Activated CD8-positive, alpha-beta T cell treated with anti-CD3 and anti-CD28 coated beads, Interleukin-2, amount 10 ng/mL, durations not matched to agents 7 days and 5 days (primary cell): ENCODE measurements at regions not wholly inside any gene's neighbourhood (a gene's known extent, or its start where the extent isn't known, plus 50 kb on each side); places are given as distances from the start of the nearest gene placed in this dataset.

Source experiments
- ATAC-seq: fragments of 150-1000 bp; cut with Tn5 transposase; one replicate; pipeline ENCODE4 v1.10.0; 2021; ENCODE audit warnings: moderate library complexity
- CTCF ChIA-PET: fragments of 350-600 bp; sonication (Branson Sonifier 250); formaldehyde crosslinking; loops from one replicate; lab custom pipeline; 2021; ENCODE audit warnings: antibody characterized with exemption; lab: Charles Lee
- POLR2A ChIA-PET: fragments of 350-600 bp; sonication (Branson Sonifier 250); formaldehyde crosslinking; loops from one replicate; lab custom pipeline; 2021; ENCODE audit warnings: antibody characterized with exemption; lab: Charles Lee
- DNase-seq: peaks from one replicate; pipeline ENCODE4 v3.0.0-alpha.2; 2020
- H3K27ac Mint-ChIP-seq: one replicate; pipeline ENCODE4 v1.8.0; 2021; ENCODE audit warnings: mild to moderate bottlenecking, mixed read lengths
- H3K27me3 Mint-ChIP-seq: one replicate; pipeline ENCODE4 v1.8.0; 2021; ENCODE audit warnings: low read depth, mixed read lengths
- H3K36me3 Mint-ChIP-seq: one replicate; pipeline ENCODE4 v1.8.0; 2021; ENCODE audit warnings: low read depth, mixed read lengths
- H3K4me1 Mint-ChIP-seq: one replicate; pipeline ENCODE4 v1.8.0; 2021; ENCODE audit warnings: low read depth, mixed read lengths
- H3K4me3 Mint-ChIP-seq: one replicate; pipeline ENCODE4 v1.8.0; 2021; ENCODE audit warnings: mild to moderate bottlenecking, mixed read lengths
- H3K9me3 Mint-ChIP-seq: one replicate; pipeline ENCODE4 v1.8.0; 2022; ENCODE audit warnings: mixed read lengths; ENCODE audit not compliant: insufficient read depth

GRCh38 chr7:109950821-109951564, 1139.9 kb upstream of the LRRN3 start:
- ChIA-PET POLR2A (no interaction called here), CTCF (no interaction called here)
- ATAC-seq (no peak), DNase-seq (no peak)
- Mint-ChIP-seq H3K27ac (no peak overlapping the region), H3K36me3 (no peaks in the 10 kb centered on the region), H3K4me1 (no peaks in the 10 kb centered on the region), H3K4me3 (no peak overlapping the region), H3K27me3 (no peaks in the 10 kb centered on the region), H3K9me3 (no peaks in the 10 kb centered on the region)

GRCh38 chr7:109951565-109951928, 1139.4 kb upstream of the LRRN3 start:
- DNase-seq (no peak), ATAC-seq (no peak)
- Mint-ChIP-seq H3K27me3 (no peaks in the 10 kb centered on the region), H3K27ac (no peak overlapping the region), H3K36me3 (no peaks in the 10 kb centered on the region), H3K9me3 (no peaks in the 10 kb centered on the region), H3K4me1 (no peaks in the 10 kb centered on the region), H3K4me3 (no peak overlapping the region)
- POLR2A ChIA-PET: no interaction called here
- CTCF ChIA-PET: no interaction called here

- no peak overlapping the region for H3K4me3 Mint-ChIP-seq
- no peaks in the 10 kb centered on the region for H3K36me3 Mint-ChIP-seq
- DNase-seq (no peak), ATAC-seq (no peak)
- no peak overlapping the region for H3K27ac Mint-ChIP-seq
- CTCF ChIA-PET: no interaction called here
- no peaks in the 10 kb centered on the region for H3K4me1 Mint-ChIP-seq
- no peaks in the 10 kb centered on the region for H3K27me3 Mint-ChIP-seq
- no peaks in the 10 kb centered on the region for H3K9me3 Mint-ChIP-seq
- POLR2A ChIA-PET: no interaction called here
Observed at GRCh38 chr7:109955986-109956385, 1134.9 kb upstream of the LRRN3 start.

- CTCF ChIA-PET: no interaction called here
- POLR2A ChIA-PET: no interaction called here
- H3K9me3 Mint-ChIP-seq: no peaks in the 10 kb centered on the region
- H3K4me3 Mint-ChIP-seq: no peak overlapping the region
- H3K36me3 Mint-ChIP-seq: no peaks in the 10 kb centered on the region
- ATAC-seq: no peak
- no peaks in the 10 kb centered on the region for H3K4me1 Mint-ChIP-seq
- H3K27ac Mint-ChIP-seq: no peak overlapping the region
- DNase-seq: no peak
- H3K27me3 Mint-ChIP-seq: no peaks in the 10 kb centered on the region
Observed at GRCh38 chr7:109956916-109957315, 1134.0 kb upstream of the LRRN3 start.

GRCh38 chr7:109963741-109964140, 1127.2 kb upstream of the LRRN3 start:
- no peaks in the 10 kb centered on the region for H3K9me3 Mint-ChIP-seq
- H3K36me3 Mint-ChIP-seq: no peaks in the 10 kb centered on the region
- ATAC-seq: no peak
- H3K4me1 Mint-ChIP-seq: no peaks in the 10 kb centered on the region
- ChIA-PET POLR2A (no interaction called here), CTCF (no interaction called here)
- no peak for DNase-seq
- no peak overlapping the region for H3K4me3 Mint-ChIP-seq
- no peaks in the 10 kb centered on the region for H3K27me3 Mint-ChIP-seq
- H3K27ac Mint-ChIP-seq: no peak overlapping the region

GRCh38 chr7:109964780-109965179, 1126.1 kb upstream of the LRRN3 start:
- no peaks in the 10 kb centered on the region for H3K27me3 Mint-ChIP-seq
- H3K4me3 Mint-ChIP-seq: no peak overlapping the region
- H3K27ac Mint-ChIP-seq: no peak overlapping the region
- H3K36me3 Mint-ChIP-seq: no peaks in the 10 kb centered on the region
- no peak for DNase-seq
- ChIA-PET POLR2A (no interaction called here), CTCF (no interaction called here)
- H3K9me3 Mint-ChIP-seq: no peaks in the 10 kb centered on the region
- H3K4me1 Mint-ChIP-seq: no peaks in the 10 kb centered on the region
- ATAC-seq: no peak

- POLR2A ChIA-PET: no interaction called here
- Mint-ChIP-seq H3K4me3 (no peak overlapping the region), H3K9me3 (no peaks in the 10 kb centered on the region), H3K27ac (no peak overlapping the region), H3K36me3 (no peaks in the 10 kb centered on the region), H3K27me3 (no peaks in the 10 kb centered on the region), H3K4me1 (no peaks in the 10 kb centered on the region)
- CTCF ChIA-PET: no interaction called here
- ATAC-seq (no peak), DNase-seq (no peak)
Observed at GRCh38 chr7:109967406-109967805, 1123.5 kb upstream of the LRRN3 start.

- ChIA-PET POLR2A (no interaction called here), CTCF (no interaction called here)
Observed at GRCh38 chr7:109983618-109984017, 1107.3 kb upstream of the LRRN3 start.

GRCh38 chr7:109984729-109985128, 1106.2 kb upstream of the LRRN3 start:
- Mint-ChIP-seq H3K27ac (no peak overlapping the region), H3K36me3 (no peaks in the 10 kb centered on the region), H3K4me1 (no peaks in the 10 kb centered on the region), H3K4me3 (no peak overlapping the region), H3K9me3 (no peaks in the 10 kb centered on the region), H3K27me3 (no peaks in the 10 kb centered on the region)
- CTCF ChIA-PET: no interaction called here
- ATAC-seq (no peak), DNase-seq (no peak)
- POLR2A ChIA-PET: no interaction called here

More at GRCh38 chr7:109983618-109984017, 1107.3 kb upstream of the LRRN3 start:
- Mint-ChIP-seq H3K36me3 (no peaks in the 10 kb centered on the region), H3K4me1 (no peaks in the 10 kb centered on the region), H3K27ac (no peak overlapping the region), H3K27me3 (no peaks in the 10 kb centered on the region), H3K9me3 (no peaks in the 10 kb centered on the region), H3K4me3 (no peak overlapping the region)
- DNase-seq: no peak
- ATAC-seq: no peak

- CTCF ChIA-PET: no interaction called here
Observed at GRCh38 chr7:109986701-109987100, 1104.2 kb upstream of the LRRN3 start.

GRCh38 chr7:109996411-109996810, 1094.5 kb upstream of the LRRN3 start:
- Mint-ChIP-seq H3K36me3 (no peaks in the 10 kb centered on the region), H3K27me3 (no peaks in the 10 kb centered on the region), H3K4me1 (no peaks in the 10 kb centered on the region), H3K9me3 (no peaks in the 10 kb centered on the region), H3K4me3 (no peak overlapping the region), H3K27ac (no peak overlapping the region)
- ChIA-PET CTCF (no interaction called here), POLR2A (no interaction called here)
- DNase-seq (no peak), ATAC-seq (no peak)

More at GRCh38 chr7:109986701-109987100, 1104.2 kb upstream of the LRRN3 start:
- Mint-ChIP-seq H3K9me3 (no peaks in the 10 kb centered on the region), H3K36me3 (no peaks in the 10 kb centered on the region), H3K4me1 (no peaks in the 10 kb centered on the region), H3K27ac (no peak overlapping the region), H3K4me3 (no peak overlapping the region), H3K27me3 (no peaks in the 10 kb centered on the region)
- POLR2A ChIA-PET: no interaction called here
- ATAC-seq (no peak), DNase-seq (no peak)

- ATAC-seq: no peak
- Mint-ChIP-seq H3K4me1 (no peaks in the 10 kb centered on the region), H3K27me3 (no peaks in the 10 kb centered on the region), H3K27ac (no peak overlapping the region), H3K4me3 (no peak overlapping the region), H3K9me3 (no peaks in the 10 kb centered on the region), H3K36me3 (no peaks in the 10 kb centered on the region)
- ChIA-PET CTCF (no interaction called here), POLR2A (no interaction called here)
- no peak for DNase-seq
Observed at GRCh38 chr7:109996927-109997326, 1094.0 kb upstream of the LRRN3 start.

- DNase-seq (no peak), ATAC-seq (no peak)
- Mint-ChIP-seq H3K4me1 (no peaks in the 10 kb centered on the region), H3K36me3 (no peaks in the 10 kb centered on the region), H3K9me3 (no peaks in the 10 kb centered on the region), H3K27me3 (no peaks in the 10 kb centered on the region), H3K4me3 (no peak overlapping the region), H3K27ac (no peak overlapping the region)
- ChIA-PET CTCF (no interaction called here), POLR2A (no interaction called here)
Observed at GRCh38 chr7:109997837-109998236, 1093.1 kb upstream of the LRRN3 start.
